MM.1S (cell line): ENCODE measurements at regions not wholly inside any gene's neighbourhood (a gene's known extent, or its start where the extent isn't known, plus 50 kb on each side); places are given as distances from the start of the nearest gene placed in this dataset.

Experiments used
- EZH2 ChIP-seq: fragments of 300-600 bp; sonication (generic); optimal IDR thresholded peaks from 2 replicates; pipeline ENCODE3; 2017; ENCODE audit warnings: low read depth, mild to moderate bottlenecking, antibody characterized with exemption, low read length, mixed read lengths
- EZH2phosphoT487 ChIP-seq: fragments of 300-600 bp; sonication (generic); IDR thresholded peaks from 2 replicates; pipeline ENCODE4 v1.6.1; 2018; ENCODE audit warnings: antibody characterized with exemption, low read length
- TF ChIP-seq, protein P1 (sequence below): fragments of 300-600 bp; sonication (generic); IDR thresholded peaks from 2 replicates; pipeline ENCODE4 v1.5.1; 2016; ENCODE audit warnings: antibody characterized with exemption, low read length, mixed read lengths

DNA sequence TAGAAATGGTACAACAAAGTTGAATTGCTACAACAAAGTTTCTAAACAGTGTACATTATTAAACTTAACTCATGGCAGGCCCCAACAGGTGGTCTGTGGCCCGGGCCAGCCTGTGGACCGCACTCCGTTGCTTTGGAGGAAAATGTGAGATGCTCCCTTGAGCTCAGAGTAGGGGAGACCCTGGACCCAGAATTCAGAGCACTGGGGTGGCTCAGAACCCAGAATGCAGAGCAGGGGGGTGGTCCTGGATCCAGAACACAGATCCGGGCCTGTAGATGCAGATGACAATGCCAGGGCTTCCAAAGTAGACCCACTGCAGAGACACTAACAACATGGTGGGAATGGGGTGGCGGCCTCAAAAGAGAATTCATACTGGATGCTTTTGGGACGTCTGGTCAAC lies 311.0 kb downstream of the NDUFA10 start:
- TF ChIP-seq EZH2phosphoT487 (no peak), EZH2 (no peak)
- TF ChIP-seq, protein P1, sequence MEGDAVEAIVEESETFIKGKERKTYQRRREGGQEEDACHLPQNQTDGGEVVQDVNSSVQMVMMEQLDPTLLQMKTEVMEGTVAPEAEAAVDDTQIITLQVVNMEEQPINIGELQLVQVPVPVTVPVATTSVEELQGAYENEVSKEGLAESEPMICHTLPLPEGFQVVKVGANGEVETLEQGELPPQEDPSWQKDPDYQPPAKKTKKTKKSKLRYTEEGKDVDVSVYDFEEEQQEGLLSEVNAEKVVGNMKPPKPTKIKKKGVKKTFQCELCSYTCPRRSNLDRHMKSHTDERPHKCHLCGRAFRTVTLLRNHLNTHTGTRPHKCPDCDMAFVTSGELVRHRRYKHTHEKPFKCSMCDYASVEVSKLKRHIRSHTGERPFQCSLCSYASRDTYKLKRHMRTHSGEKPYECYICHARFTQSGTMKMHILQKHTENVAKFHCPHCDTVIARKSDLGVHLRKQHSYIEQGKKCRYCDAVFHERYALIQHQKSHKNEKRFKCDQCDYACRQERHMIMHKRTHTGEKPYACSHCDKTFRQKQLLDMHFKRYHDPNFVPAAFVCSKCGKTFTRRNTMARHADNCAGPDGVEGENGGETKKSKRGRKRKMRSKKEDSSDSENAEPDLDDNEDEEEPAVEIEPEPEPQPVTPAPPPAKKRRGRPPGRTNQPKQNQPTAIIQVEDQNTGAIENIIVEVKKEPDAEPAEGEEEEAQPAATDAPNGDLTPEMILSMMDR, result no peak
